Thyroid gland (tissue), 4 donors: ENCODE measurements at regions not wholly inside any gene's neighbourhood (a gene's known extent, or its start where the extent isn't known, plus 50 kb on each side); places are given as distances from the start of the nearest gene placed in this dataset.
"Not testable (repeated sequence)": the region's sequence is repeated elsewhere in the genome, so short reads cannot be mapped to it uniquely, and the experiment has no call there.

Experiments used
- DNase-seq, 2 donors: peaks; one replicate each; pipeline ENCODE4 v3.0.0-alpha.2; 2019
- H3K27ac ChIP-seq, 3 donors: fragments of 200-600 bp; sonication (generic); 1 replicate in 2 of 3; 2 replicates in 1 of 3; pipeline ENCODE4 v1.5.1; 2016 to 2019; ENCODE audit warnings: mild to moderate bottlenecking in 1 of 3, moderate library complexity in 1 of 3
- H3K27me3 ChIP-seq: fragments of 200-600 bp; sonication (generic); one replicate; pipeline ENCODE4 v1.5.1; 2019
- H3K36me3 ChIP-seq, 2 donors: fragments of 200-600 bp; sonication (generic); one replicate each; pipeline ENCODE4 v1.5.1; 2016 to 2019
- H3K4me1 ChIP-seq, 2 donors: fragments of 200-600 bp; sonication (generic); one replicate each; pipeline ENCODE4 v1.5.1; 2017 to 2019
- H3K4me3 ChIP-seq, 3 donors: fragments of 200-600 bp; sonication (generic); replicated peaks in 1 of 3; 1 replicate in 2 of 3; 2 replicates in 1 of 3; pipeline ENCODE4 v1.5.1; 2016; ENCODE audit warnings: mild to moderate bottlenecking in 1 of 3
- H3K9me3 ChIP-seq: fragments of 200-600 bp; sonication (generic); one replicate; pipeline ENCODE4 v1.5.1; 2017
- CTCF ChIP-seq, 6 experiments: fragments of 200-600 bp in 3 of 6; fragments of 450-650 bp in 3 of 6; sonication (generic) in 3 of 6; IDR thresholded peaks; one replicate each; pipeline ENCODE4 v1.5.1; 2016 to 2019; ENCODE audit warnings: antibody characterized with exemption in 6 of 6, mild to moderate bottlenecking in 2 of 6, inconsistent platforms in 1 of 6, moderate library complexity in 1 of 6
- POLR2A ChIP-seq, 2 donors: fragments of 450-650 bp; IDR thresholded peaks; one replicate each; pipeline ENCODE4 v1.6.1; 2017; ENCODE audit warnings: antibody characterized with exemption in 2 of 2, mild to moderate bottlenecking in 2 of 2, moderate library complexity in 1 of 2
- WGBS, 2 donors: methylation state at CpG; one replicate each; pipeline ENCODE4 v1.1.5; 2017; 5-methylcytosine and 5-hydroxymethylcytosine counted together
- intact Hi-C: fragments of 100-400 bp; cut with DNase I; formaldehyde crosslinking; loops from one replicate; pipeline ENCODE4 v1.15.1; 2023

GRCh38 chr15:22713933-22714332 lies 72.5 kb upstream of the NIPA1 start:
- DNase-seq, H3K27ac ChIP-seq, H3K27me3 ChIP-seq, H3K9me3 ChIP-seq, intact Hi-C loops, H3K4me3 ChIP-seq, H3K4me1 ChIP-seq, H3K36me3 ChIP-seq: not testable (repeated sequence)
- WGBS, 2 donors: 21 to 25% methylated on average over 1 of the region's 1 CpG

DNA sequence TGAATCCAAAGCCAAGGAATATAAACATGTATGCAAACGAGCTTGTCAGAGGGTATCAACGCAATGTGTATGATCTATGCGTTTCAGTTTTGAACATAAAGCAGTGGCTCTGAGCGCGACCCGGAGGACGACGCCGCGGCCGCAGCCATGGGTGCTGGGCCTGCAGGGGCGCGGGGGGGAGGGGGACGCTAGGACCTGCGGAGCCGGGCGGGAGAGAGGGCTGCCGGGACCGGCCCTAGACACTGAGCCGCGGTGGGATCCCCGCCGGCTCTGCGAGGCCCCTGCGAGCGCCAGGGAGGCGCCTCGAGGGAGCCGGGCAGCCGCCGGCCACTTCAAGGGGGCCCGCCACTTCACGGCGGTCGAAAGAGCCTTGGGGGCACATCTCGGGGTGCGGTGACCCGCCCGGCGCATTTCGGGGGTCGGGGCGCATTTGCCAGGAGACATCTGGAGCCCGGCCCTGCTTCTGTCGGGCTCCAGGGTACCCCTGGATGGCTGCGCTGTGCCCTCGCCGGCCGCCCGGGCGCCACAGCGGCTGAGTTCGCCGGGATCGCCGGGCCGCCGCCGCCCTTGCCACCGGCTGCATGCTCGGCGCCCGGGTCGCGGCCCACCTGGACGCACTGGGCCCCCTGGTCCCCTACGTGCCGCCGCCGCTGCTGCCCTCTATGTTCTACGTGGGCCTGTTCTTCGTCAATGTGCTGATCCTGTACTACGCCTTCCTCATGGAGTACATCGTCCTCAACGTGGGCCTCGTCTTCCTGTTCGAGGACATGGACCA lies 71.9 kb upstream of the NIPA1 start:
- H3K4me1 ChIP-seq, intact Hi-C loops, H3K9me3 ChIP-seq, DNase-seq, H3K27ac ChIP-seq, H3K36me3 ChIP-seq, H3K27me3 ChIP-seq: not testable (repeated sequence)
- H3K4me3 ChIP-seq: peak overlapping the region in 1 of 3 donors; percentile 13
- 4 to 17% methylated on average over 5 to 6 of the region's 77 CpGs for WGBS, 2 donors

DNA sequence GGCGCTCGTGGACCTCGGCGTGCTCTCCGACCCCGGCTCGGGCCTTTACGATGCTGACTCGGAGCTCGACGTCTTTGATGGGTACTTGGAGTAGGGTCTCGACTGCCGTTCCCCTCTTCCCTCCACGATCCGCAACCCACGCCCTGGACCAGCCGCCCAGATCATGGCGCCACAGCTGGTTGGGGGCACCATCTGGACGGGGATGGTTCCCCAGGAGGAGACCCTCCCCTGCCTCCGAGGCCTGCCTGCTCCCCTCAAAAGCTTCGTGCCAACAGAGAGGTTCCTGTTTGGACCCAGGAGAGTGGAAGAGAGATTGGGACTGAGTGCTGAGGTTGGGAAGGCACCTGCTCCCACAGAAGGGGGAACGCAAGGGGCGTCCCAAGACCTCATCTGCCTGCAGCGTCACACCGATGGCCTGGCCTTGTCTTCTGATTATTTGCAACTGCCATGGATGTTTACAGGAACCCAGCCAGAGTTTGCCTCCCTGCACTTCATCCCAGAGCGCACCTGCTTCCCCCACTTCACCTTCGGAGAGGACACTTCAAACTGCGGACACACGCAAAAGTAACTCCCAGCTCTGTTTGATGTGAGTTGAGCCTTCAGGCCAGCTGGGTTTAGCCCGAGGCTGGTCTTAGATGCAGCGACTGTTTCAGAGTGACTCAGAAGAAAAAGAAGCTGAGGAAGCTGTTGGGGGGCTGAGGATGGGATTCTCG lies 71.2 kb upstream of the NIPA1 start:
- 44 to 46% methylated on average over 11 to 13 of the region's 32 CpGs for WGBS, 2 donors
- H3K27me3 ChIP-seq, H3K27ac ChIP-seq, H3K4me3 ChIP-seq, H3K36me3 ChIP-seq, H3K9me3 ChIP-seq, H3K4me1 ChIP-seq, intact Hi-C loops, DNase-seq: not testable (repeated sequence)

DNA sequence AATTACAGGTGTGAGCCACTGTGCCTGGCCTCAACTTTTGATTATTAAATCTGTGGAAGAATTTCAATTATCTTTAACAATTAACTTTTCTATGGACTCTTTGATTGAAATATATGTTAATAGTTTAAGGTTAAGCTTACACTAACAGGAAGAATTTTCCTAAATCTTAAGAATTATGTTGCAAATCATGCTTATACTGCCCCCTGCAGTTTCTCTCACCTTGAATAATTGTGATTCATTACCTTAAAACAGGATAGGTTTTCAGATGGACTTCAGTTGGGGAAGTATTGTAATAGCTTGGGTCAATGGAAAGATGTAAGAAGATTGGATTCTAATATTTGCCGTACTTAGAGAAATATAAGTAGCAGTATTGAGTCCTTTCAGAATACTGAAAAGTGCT lies 66.5 kb upstream of the NIPA1 start:
- DNase-seq, intact Hi-C loops, H3K9me3 ChIP-seq, H3K4me3 ChIP-seq, H3K36me3 ChIP-seq, H3K4me1 ChIP-seq, H3K27me3 ChIP-seq, H3K27ac ChIP-seq: not testable (repeated sequence)
- peak in 1 of 6 experiments; percentile 14 for TF ChIP-seq CTCF (IDR thresholded peaks at IDR 0.05)
- 90 to 100% methylated on average over 1 of the region's 1 CpG for WGBS, 2 donors

DNA sequence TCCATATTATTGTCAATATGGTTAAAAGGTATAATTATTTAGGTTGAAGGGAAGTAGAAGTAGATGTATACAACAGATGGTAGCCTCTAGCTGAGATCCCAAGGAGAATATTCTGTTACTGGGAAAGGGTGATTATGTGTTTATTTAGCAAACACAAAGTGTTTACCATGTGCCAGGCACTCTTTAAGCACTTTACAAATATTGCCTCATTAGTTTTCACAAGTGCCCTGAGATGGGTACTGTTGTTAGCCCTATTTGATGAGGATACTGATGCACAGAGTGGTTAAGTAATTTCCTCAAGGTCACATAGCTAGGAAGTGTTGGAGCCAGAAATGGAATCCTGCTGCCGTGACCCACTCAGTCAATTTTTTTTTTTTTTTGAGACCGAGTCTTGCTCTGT lies 60.3 kb upstream of the NIPA1 start:
- H3K4me3 ChIP-seq, H3K4me1 ChIP-seq, H3K27ac ChIP-seq, H3K36me3 ChIP-seq, H3K27me3 ChIP-seq, intact Hi-C loops, DNase-seq, H3K9me3 ChIP-seq: not testable (repeated sequence)
- 100% methylated on average over 1 of the region's 2 CpGs; no CpG with 5 or more reads in 1 of the 2 donors for WGBS, 2 donors

GRCh38 chr15:22735067-22735466 lies 51.4 kb upstream of the NIPA1 start:
- DNase-seq, H3K36me3 ChIP-seq, H3K27ac ChIP-seq, H3K27me3 ChIP-seq, H3K4me3 ChIP-seq, H3K4me1 ChIP-seq, intact Hi-C loops, H3K9me3 ChIP-seq: not testable (repeated sequence)
- WGBS, 2 donors: 52 to 62% methylated on average over 4 of the region's 4 CpGs

DNA sequence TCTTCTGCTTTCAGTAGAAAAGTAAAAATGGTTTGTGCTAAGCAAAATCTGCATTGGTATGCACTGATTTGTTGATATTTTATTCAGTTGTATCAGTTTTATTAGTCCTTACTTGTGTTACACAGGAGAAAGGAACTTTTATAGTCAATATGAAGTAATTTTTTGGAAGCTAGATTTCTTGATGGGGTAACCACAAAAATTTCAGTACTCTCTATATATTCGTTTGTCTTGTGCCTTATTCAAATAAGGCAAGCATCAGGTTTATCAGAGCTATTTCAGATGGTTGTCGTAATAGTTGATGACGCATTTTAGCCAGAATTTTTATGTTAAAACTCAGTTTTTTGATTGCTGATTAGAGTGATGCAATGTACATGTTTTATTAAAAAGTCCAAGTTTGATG lies 50.7 kb upstream of the NIPA1 start:
- WGBS, 2 donors: 93 to 94% methylated on average over 3 of the region's 3 CpGs
- no peaks in the 10 kb centered on the region for H3K27me3 ChIP-seq
- no peak for TF ChIP-seq CTCF (IDR thresholded peaks at IDR 0.05)
- TF ChIP-seq POLR2A (IDR thresholded peaks at IDR 0.05): no peak
- intact Hi-C loops: no loop called here
- no peaks in the 10 kb centered on the region for H3K36me3 ChIP-seq
- no peaks in the 10 kb centered on the region for H3K9me3 ChIP-seq
- no peak for DNase-seq
- no peak overlapping the region for H3K4me3 ChIP-seq
- H3K27ac ChIP-seq: no peak overlapping the region
- no peaks in the 10 kb centered on the region for H3K4me1 ChIP-seq

GRCh38 chr15:22736200-22736599 lies 50.2 kb upstream of the NIPA1 start:
- H3K4me1 ChIP-seq, intact Hi-C loops: not testable (repeated sequence)

More at GRCh38 chr15:22736200-22736599, 50.2 kb upstream of the NIPA1 start:
- H3K4me3 ChIP-seq, H3K9me3 ChIP-seq, H3K36me3 ChIP-seq, DNase-seq, H3K27me3 ChIP-seq, H3K27ac ChIP-seq: not testable (repeated sequence)
